Fibroblast of lung (primary cell): ENCODE measurements at regions not wholly inside any gene's neighbourhood (a gene's known extent, or its start where the extent isn't known, plus 50 kb on each side); places are given as distances from the start of the nearest gene placed in this dataset.

Source experiments
- EZH2 ChIP-seq: IDR thresholded peaks from 2 replicates; pipeline ENCODE4 v1.5.1; 2012; ENCODE audit warnings: low read length, control low read depth, mild to moderate bottlenecking; ENCODE audit errors: missing control alignments
- TF ChIP-seq, protein P1 (sequence below), 2 donors: IDR thresholded peaks in 1 of 2; conservative IDR thresholded peaks in 1 of 2; 1 replicate in 1 of 2; 2 replicates in 1 of 2; pipeline ENCODE4 v1.5.1; 2011 to 2012; ENCODE audit warnings: low read length in 2 of 2, control low read depth in 1 of 2, inconsistent platforms in 1 of 2, low read depth in 1 of 2, mild to moderate bottlenecking in 1 of 2

DNA sequence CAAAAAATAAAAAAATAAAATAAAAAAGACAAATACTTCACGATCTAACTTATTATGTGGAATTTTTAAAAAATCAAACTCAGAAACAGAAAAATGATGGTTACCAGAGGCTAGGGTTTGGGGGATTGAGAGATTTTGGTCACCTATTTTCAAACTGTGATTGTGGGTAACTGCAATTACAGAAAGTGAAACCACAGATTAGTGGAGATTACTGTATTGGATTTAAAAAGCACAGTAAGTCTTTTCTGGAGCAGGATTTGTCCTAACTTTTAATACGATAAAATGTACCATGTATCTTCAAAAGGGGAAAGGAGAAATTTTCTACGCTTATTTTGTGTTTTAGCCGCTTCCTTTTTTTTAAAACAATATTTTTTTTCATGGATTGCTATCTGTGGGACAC is 1204.9 kb upstream of the LRRTM3 start:
- TF ChIP-seq, protein P1, sequence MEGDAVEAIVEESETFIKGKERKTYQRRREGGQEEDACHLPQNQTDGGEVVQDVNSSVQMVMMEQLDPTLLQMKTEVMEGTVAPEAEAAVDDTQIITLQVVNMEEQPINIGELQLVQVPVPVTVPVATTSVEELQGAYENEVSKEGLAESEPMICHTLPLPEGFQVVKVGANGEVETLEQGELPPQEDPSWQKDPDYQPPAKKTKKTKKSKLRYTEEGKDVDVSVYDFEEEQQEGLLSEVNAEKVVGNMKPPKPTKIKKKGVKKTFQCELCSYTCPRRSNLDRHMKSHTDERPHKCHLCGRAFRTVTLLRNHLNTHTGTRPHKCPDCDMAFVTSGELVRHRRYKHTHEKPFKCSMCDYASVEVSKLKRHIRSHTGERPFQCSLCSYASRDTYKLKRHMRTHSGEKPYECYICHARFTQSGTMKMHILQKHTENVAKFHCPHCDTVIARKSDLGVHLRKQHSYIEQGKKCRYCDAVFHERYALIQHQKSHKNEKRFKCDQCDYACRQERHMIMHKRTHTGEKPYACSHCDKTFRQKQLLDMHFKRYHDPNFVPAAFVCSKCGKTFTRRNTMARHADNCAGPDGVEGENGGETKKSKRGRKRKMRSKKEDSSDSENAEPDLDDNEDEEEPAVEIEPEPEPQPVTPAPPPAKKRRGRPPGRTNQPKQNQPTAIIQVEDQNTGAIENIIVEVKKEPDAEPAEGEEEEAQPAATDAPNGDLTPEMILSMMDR (conservative IDR thresholded peaks at IDR 0.05 in 1 of 2, IDR thresholded peaks at IDR 0.05 in 1 of 2; ENCODE audit: low read depth in 1 of 2, low read length in 2 of 2) = no peak
- TF ChIP-seq EZH2 = no peak
